Mesodermal cell (in vitro differentiated cells): ENCODE measurements at regions not wholly inside any gene's neighbourhood (a gene's known extent, or its start where the extent isn't known, plus 50 kb on each side); places are given as distances from the start of the nearest gene placed in this dataset.

Source experiments
- H3K27ac ChIP-seq: 2 replicates; pipeline ENCODE4 v1.7.0; 2013; ENCODE audit warnings: mild to moderate bottlenecking, low read depth, low read length, moderate library complexity; ENCODE audit not compliant: severe bottlenecking
- H3K36me3 ChIP-seq: 2 replicates; pipeline ENCODE4 v1.7.1; 2013; ENCODE audit warnings: mild to moderate bottlenecking, low read length, moderate library complexity; ENCODE audit not compliant: control insufficient read depth, insufficient read depth
- H3K4me1 ChIP-seq: one replicate; pipeline ENCODE4 v1.7.1; 2013; ENCODE audit warnings: mild to moderate bottlenecking, low read length; ENCODE audit not compliant: insufficient read depth, control insufficient read depth, poor library complexity, severe bottlenecking
- H3K4me3 ChIP-seq: 2 replicates; pipeline ENCODE4 v1.7.0; 2013; ENCODE audit warnings: low read length, control low read depth, mild to moderate bottlenecking; ENCODE audit not compliant: insufficient read depth, poor library complexity, severe bottlenecking; ENCODE audit errors: extremely low read depth
- H3K9me3 ChIP-seq: 2 replicates; pipeline ENCODE4 v1.7.1; 2013; ENCODE audit warnings: mild to moderate bottlenecking, low read length, moderate library complexity; ENCODE audit not compliant: control insufficient read depth
- WGBS, 2 experiments: methylation state at CpG; one replicate each; pipeline ENCODE4 v1.1.5; 2013; ENCODE audit warnings: missing lambda C conversion rate in 2 of 2; ENCODE audit not compliant: insufficient coverage in 2 of 2; 5-methylcytosine and 5-hydroxymethylcytosine counted together

GRCh38 chr14:101273091-101273490 is 288.2 kb upstream of the DIO3 start:
- no peak overlapping the region for H3K27ac ChIP-seq
- no peaks in the 10 kb centered on the region for H3K4me1 ChIP-seq
- H3K9me3 ChIP-seq: no peaks in the 10 kb centered on the region
- no peaks in the 10 kb centered on the region for H3K36me3 ChIP-seq
- no peak overlapping the region for H3K4me3 ChIP-seq

DNA sequence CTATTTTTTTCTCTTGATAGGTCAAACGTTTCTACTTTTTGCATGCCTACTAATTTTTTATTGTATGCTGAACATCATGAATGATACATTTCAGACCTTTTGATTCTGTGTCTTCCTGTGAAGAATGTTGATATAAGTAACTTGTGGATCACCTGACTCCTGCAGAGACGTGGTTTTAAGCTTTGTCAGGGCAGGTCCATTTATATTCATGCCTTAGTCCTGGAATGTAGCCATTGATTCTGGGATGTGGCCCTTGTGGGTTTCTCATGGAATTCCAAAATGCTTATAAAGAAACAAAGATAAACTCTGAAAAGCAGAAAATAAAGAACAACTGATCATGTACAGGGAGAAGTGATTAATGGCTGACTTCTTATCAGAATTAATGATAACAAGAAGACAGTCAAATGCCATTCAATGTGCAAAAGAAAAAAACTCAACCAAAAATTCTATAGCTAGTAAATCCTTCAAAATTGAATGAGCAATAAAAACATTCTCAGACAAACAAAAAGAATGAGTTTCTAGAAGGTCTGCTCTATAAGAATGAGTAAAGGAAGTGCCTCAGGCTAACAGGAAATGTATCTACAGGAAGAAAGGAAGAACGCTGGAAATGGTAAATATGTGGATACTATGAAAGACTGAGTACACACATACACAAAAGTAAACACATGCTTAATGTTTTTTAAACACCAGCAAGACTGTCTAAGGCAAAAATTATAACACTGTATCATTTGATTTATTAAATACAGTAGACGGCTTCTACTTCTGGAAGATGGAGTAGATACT is 284.8 kb upstream of the DIO3 start:
- Histone ChIP-seq H3K4me3 (no peak overlapping the region), H3K36me3 (no peaks in the 10 kb centered on the region), H3K4me1 (no peaks in the 10 kb centered on the region), H3K9me3 (no peaks in the 10 kb centered on the region), H3K27ac (no peak overlapping the region)
- 90 to 100% methylated on average over 1 of the region's 4 CpGs for WGBS, 2 experiments

- Histone ChIP-seq H3K27ac (no peak overlapping the region), H3K36me3 (no peaks in the 10 kb centered on the region), H3K4me1 (no peaks in the 10 kb centered on the region), H3K4me3 (no peak overlapping the region), H3K9me3 (no peaks in the 10 kb centered on the region)
- 60% methylated on average over 1 of the region's 3 CpGs; no CpG with 5 or more reads in 1 of the 2 experiments for WGBS, 2 experiments
These were observed 278.9 kb upstream of the DIO3 start for GRCh38 chr14:101282418-101282817.

GRCh38 chr14:101284711-101285110 is 276.6 kb upstream of the DIO3 start:
- Histone ChIP-seq H3K27ac (no peak overlapping the region), H3K9me3 (no peaks in the 10 kb centered on the region), H3K4me1 (no peaks in the 10 kb centered on the region), H3K4me3 (no peak overlapping the region), H3K36me3 (no peaks in the 10 kb centered on the region)
- WGBS, 2 experiments: 86 to 100% methylated on average over 2 of the region's 3 CpGs

DNA sequence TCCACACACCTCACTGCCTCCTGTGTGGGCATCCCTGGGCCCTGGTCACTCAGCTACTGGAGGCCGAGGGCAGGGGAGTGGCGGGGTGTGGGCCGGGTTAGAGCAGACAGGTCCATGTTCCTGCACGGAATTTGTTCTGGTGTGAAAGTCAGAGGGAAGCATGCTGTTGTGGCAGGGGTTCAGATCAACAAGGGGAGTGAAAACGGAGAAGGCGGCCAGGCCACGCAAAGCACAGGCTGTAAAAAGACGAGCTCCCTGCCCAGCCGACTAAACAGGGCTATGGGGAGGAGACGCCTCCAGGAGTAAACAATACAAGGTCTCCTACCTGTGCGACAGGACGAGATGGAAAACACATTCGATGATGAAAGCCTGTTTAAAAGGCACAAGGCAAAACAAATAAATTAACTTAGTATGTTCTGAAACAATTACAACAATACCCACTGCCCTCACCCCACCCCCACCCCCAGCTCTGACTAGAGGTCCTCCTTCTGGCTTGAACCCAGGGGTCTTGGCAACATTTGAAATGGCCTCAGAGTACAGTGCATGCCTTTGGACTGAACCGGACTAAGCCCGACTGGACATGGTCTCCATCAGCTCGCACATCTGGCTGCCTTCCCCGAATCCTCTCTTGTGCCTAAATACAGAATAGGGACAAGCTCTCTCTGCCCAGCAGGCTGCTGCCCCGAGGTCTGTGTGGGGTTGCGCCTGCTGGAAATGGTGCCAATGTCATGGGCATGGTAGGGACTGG is 274.9 kb upstream of the DIO3 start:
- no peaks in the 10 kb centered on the region for H3K9me3 ChIP-seq
- H3K4me1 ChIP-seq: no peaks in the 10 kb centered on the region
- 92 to 97% methylated on average over 13 to 16 of the region's 19 CpGs for WGBS, 2 experiments
- no peak overlapping the region for H3K4me3 ChIP-seq
- H3K27ac ChIP-seq: no peak overlapping the region
- no peaks in the 10 kb centered on the region for H3K36me3 ChIP-seq

DNA sequence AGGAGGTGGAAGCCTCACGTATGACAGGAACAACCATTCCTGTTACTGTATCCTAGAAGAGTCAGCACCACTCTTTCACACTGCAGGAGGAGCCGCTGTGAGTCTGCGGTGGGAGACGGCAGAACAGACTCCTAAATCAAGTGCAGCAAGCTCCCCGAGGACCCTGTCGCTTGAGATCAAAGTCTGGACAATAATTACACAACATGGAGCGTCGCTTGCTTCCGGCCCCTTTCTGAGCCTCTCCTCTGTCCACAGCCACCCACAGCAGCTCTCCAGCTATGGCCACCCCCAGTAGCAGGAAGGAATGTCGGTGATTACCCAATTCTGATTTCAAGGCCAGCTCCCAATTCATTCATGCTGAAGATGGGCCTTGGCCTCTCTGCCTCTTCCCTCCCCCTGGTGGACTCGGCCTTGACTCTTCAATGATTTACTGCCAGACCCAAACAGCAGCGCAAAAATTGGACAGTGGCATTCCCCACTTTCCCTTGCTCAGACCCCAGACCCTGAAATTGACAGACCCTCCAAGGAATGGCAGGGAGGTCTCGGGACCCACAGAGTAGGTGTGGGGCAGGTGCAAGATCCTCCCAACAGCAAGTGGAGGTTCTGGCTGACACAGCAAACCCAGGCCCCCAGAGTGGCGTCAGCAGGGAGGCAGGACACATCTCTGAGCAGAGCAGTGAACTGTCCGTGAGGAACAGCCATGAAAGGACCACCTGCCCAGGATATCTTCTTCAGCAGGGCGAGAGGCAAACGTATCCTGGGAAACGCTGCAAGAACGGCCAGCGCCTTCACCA is 272.7 kb upstream of the DIO3 start:
- Histone ChIP-seq H3K4me3 (no peak overlapping the region), H3K27ac (no peak overlapping the region), H3K4me1 (no peaks in the 10 kb centered on the region), H3K36me3 (no peaks in the 10 kb centered on the region), H3K9me3 (no peaks in the 10 kb centered on the region)
- WGBS, 2 experiments: 85 to 90% methylated on average over 20 of the region's 20 CpGs

DNA sequence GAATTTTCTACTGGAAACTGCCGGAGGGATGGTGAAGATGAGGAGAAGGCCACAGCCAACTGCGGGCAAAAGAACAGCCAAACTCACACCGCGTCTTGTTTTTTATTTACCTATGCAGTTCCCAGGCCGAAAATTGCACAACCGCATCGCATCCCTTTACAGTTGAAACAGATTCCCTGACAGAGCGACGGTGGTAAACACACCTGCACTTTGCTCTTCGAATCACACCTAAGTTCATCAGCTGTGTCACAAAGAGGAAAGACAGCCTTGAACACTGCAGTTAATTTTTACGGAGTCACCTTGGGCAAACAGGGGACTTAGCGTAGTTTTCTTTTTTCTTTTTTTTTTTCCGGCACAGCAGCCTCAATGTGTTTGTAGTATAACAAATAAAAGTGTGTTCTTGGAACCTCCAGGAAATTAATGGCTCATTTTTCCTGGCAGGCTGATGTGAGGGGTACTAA is 272.0 kb upstream of the DIO3 start:
- Histone ChIP-seq H3K27ac (no peak overlapping the region), H3K4me1 (no peaks in the 10 kb centered on the region), H3K36me3 (no peaks in the 10 kb centered on the region), H3K4me3 (no peak overlapping the region), H3K9me3 (no peaks in the 10 kb centered on the region)
- 93 to 95% methylated on average over 11 to 12 of the region's 13 CpGs for WGBS, 2 experiments

DNA sequence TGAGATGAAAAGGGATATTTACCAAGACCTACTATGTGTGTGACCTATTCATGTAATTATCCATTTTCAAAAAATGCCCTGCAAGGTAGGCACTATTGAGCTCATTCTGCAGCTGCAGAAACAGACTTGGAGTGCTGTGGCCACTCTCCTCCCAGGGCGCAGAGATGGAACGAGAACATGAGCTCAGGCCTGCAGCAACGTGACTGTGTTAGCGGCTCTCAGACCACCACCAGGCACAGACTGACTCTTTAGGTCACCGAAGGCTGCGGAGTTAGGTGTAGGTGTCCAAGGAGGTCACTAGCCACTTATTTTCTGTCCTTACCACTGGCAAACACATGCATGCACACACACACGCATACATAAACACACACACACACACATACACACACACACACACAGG is 271.4 kb upstream of the DIO3 start:
- Histone ChIP-seq H3K4me3 (no peak overlapping the region), H3K4me1 (no peaks in the 10 kb centered on the region), H3K9me3 (no peaks in the 10 kb centered on the region), H3K27ac (no peak overlapping the region), H3K36me3 (no peaks in the 10 kb centered on the region)
- 74 to 100% methylated on average over 3 to 5 of the region's 7 CpGs for WGBS, 2 experiments

DNA sequence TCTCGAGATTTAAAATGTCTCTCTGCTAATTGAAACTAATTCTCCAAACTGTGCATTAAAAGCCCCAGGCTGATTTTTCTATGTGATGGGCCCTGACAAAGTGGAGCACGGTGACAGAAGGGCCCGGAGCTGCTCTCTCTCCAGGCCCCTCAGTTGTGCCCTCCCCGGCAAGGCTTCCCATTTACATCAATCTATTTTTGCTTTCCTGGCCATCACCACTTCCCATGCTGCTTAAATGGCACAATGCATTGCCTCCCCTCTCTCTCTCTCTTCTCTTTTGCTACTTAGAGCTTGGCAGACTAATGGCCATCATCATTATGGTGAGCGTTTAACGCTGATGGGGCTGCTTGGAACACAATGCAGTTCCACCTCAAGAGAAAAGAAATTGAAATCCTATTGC is 270.7 kb upstream of the DIO3 start:
- no peaks in the 10 kb centered on the region for H3K36me3 ChIP-seq
- H3K27ac ChIP-seq: no peak overlapping the region
- 96 to 98% methylated on average over 5 to 6 of the region's 6 CpGs for WGBS, 2 experiments
- no peak overlapping the region for H3K4me3 ChIP-seq
- no peaks in the 10 kb centered on the region for H3K9me3 ChIP-seq
- H3K4me1 ChIP-seq: no peaks in the 10 kb centered on the region

DNA sequence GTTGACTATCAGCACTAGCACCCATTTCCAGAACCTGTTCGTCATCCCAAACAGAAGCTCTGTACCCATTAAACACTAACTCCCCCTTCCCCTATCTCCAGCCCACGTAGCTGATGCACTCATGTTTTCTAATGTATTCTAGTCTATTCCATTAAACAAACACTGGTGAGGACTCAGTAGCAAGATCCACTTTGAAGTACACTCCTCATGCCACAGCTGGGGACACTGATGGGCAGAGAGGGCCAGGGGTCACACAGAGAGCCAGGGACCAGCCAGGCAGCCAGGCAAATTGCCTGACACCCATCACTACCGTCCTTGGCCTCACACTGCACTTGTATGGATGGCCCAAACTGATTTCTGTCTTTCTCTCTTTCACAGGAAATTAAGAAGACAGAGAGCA is 269.9 kb upstream of the DIO3 start:
- Histone ChIP-seq H3K4me3 (no peak overlapping the region), H3K36me3 (no peaks in the 10 kb centered on the region), H3K27ac (no peak overlapping the region), H3K4me1 (no peaks in the 10 kb centered on the region), H3K9me3 (no peaks in the 10 kb centered on the region)
- WGBS, 2 experiments: 80 to 85% methylated on average over 3 of the region's 3 CpGs
